NCI-H2196 treated with DMSO at 0.1 percent for 48 hours (cell line): ENCODE measurements at regions not wholly inside any gene's neighbourhood (a gene's known extent, or its start where the extent isn't known, plus 50 kb on each side); places are given as distances from the start of the nearest gene placed in this dataset.
"Not testable (repeated sequence)": the region's sequence is repeated elsewhere in the genome, so short reads cannot be mapped to it uniquely, and the experiment has no call there.

Experiments
- DNase-seq: peaks from one replicate; lab custom pipeline; 2025; ENCODE audit not compliant: unreplicated experiment; lab: John Stamatoyannopoulos, UW

- no peak for DNase-seq
These were observed 51.6 kb upstream of the CNTLN start for GRCh38 chr9:17083258-17083657.

- no peak for DNase-seq
These were observed 52.3 kb upstream of the CNTLN start for GRCh38 chr9:17082343-17083064.

GRCh38 chr9:17081814-17082213, 53.0 kb upstream of the CNTLN start:
- no peak for DNase-seq

GRCh38 chr9:17081351-17081750, 53.5 kb upstream of the CNTLN start:
- no peak for DNase-seq

GRCh38 chr9:17075758-17076485, 58.9 kb upstream of the CNTLN start:
- no peak for DNase-seq

DNA sequence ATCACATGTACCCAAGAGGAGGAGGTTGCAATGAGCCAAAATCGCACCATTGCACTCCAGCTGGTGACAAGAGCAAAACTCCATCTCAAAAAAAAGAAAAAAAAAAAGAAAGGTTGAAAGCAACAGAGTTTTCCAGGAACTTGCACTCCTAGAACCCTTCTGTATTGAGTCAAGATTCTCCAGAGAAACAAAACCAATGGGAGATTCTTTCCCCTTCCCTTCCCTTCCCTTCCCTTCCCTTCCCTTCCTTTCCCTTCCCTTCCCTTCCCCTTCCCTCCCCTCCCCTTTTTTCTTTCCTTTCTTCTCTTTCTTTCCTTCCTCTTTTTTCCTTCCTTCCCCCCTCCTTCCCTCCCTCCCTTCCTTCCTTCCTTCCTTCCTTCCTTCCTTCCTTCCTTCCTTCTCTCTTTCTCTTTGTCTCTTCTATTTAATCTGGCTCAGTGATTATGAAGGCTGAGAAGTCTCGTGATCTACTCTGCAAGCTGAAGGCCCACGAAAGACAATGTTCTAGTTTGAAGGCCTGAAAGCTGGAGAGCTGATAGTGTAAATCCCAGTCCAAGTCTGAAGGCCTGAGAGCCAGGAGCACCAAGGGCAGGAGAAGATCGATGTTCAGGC, 59.6 kb upstream of the CNTLN start:
- no peak for DNase-seq

- DNase-seq: not testable (repeated sequence)
These were observed 62.3 kb upstream of the CNTLN start for GRCh38 chr9:17072563-17072962.

- DNase-seq: no peak
These were observed 66.2 kb upstream of the CNTLN start for GRCh38 chr9:17068671-17069070.

DNA sequence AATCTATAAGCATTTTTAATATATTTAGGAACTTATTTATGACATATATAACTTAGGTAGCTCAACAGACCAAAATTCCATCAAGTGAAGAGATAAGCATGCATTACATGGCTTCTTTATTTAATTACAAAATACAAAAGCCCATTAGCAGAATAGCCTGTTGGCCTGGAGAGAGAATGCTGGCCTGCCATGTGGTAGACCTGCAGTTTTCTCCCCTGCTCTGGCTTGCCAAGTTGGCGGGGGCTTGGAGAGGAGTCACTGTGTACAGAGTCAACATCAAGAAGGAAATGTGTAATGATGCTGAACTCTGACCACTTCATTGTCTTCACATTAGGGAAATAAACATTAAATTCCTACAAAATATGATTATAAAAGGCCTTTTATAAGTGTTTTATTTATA, 69.8 kb upstream of the CNTLN start:
- DNase-seq: no peak

- no peak for DNase-seq
These were observed 70.3 kb upstream of the CNTLN start for GRCh38 chr9:17064558-17064957.

DNA sequence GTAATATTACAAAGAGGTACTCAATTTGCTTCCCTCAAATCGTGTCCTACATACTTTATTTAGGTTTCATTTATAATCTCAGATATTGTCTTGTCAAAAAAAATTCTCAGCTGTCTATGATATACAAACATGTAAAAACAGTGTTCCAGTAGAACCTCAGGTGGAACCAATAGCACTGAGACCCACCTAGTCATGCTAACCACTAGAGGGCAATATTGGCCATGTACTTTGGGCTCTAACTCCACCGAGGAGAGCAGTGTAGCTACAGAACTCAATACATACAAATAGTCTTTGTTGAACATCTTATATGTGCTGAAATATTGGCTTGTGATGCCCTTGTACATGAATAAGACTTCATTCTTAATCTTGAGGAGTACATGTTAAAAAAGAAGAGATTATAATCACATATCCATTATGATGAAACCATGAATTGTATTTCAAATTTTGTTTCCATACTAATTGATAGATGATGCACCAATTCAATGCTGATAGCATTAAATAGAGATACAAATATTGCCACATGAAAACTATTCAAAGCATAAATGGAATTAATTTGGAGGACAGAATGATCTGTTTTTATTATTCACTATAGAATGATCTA, 71.2 kb upstream of the CNTLN start:
- peak; percentile 52 for DNase-seq

DNA sequence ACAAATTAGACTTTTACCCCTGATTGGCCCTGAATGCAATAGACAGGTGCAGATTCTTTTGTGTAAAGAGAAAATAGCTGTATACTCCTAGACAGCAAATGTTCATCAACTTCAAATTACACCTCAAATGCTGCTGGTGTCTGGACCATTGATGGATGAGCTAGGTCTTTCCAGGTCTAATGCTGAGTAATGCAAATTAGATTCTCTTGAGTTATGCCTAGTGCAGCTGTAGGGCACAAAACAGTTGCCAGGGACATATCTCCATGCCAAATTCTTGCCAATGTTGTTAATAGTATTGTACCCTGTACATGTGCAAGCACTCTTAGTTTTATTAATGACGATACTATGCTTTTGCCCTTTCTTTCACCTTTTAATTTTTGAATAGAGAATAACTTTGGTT, 72.3 kb upstream of the CNTLN start:
- DNase-seq: no peak

DNA sequence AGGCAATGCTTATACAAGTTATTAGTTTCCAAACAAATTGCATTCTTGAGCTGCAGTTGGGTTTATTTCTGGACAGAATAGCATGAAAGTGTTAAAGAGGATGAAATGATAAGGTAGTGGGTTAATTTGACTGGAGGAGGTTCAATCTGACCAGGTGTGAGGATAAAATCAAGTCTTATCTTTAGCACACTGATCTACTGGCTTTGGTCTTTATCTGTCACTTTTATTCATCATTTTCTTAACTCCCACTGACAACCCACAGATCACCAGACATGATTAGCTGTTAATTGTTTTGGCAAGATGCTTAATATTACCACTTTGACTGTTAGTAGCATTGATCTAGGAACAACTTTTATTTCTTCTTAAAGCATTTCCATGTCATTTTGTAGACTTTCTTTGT, 74.4 kb upstream of the CNTLN start:
- no peak for DNase-seq

DNA sequence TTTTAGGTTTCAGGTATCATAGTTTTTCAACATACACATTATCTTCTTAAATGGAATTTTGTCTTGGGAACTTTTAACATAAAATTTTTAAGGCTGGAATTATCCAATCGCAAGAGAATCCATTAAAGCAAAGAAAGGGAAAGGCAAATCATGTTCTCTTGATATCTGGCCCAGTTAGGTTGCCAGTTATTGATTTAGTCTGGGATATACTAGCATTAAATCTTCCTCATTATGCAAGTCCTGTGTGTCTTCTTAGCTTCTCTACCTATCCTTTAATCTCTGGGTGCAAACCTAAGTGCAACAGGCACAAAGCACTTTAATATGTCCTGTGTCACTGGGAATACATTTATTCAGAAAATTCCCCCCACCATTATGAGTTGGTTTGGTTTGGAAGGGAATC, 75.4 kb upstream of the CNTLN start:
- no peak for DNase-seq

- no peak for DNase-seq
These were observed 77.1 kb upstream of the CNTLN start for GRCh38 chr9:17057729-17058128.

DNA sequence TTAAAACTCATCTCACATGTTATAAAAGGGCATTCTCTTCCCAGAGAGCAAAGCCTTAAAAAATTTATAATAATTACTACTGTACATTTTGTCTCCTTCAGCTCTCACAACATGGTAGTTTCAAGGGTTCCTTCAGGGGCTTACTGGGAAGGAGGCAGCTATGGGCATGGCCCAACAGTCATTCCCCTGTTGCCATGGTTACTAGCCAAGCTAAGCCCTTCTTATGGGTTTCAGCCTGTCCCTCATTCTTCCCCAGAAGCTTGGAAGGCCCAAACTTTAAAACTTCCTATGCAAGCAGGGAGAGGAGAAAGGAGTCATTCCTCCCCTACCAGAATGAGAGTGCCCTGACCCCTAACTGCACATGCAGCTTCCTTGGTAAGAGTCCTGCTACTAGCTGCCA, 82.2 kb upstream of the CNTLN start:
- DNase-seq: no peak

GRCh38 chr9:17045381-17045940, 89.4 kb upstream of the CNTLN start:
- DNase-seq: no peak

GRCh38 chr9:17031546-17031945, 103.3 kb upstream of the CNTLN start:
- DNase-seq: no peak

GRCh38 chr9:17025281-17025680, 109.6 kb upstream of the CNTLN start:
- DNase-seq: no peak

GRCh38 chr9:17024129-17024528, 110.7 kb upstream of the CNTLN start:
- DNase-seq: no peak

- no peak for DNase-seq
These were observed 113.4 kb upstream of the CNTLN start for GRCh38 chr9:17021387-17021970.
